GM12878 (cell line): ENCODE measurements at regions not wholly inside any gene's neighbourhood (a gene's known extent, or its start where the extent isn't known, plus 50 kb on each side); places are given as distances from the start of the nearest gene placed in this dataset.

Experiments used
- ATAC-seq: fragments of 200-7000 bp; cut with Tn5 transposase; 3 replicates; pipeline ENCODE4 v1.9.1; 2020; ENCODE audit warnings: mild to moderate bottlenecking, moderate library complexity
- BruUV-seq: library from RNA; stranded (reverse); fragments of 400-500 nt; replicated peaks from 2 replicates; lab custom pipeline; 2021; lab: Mats Ljungman, UMichigan
- CTCF ChIA-PET: fragments of 300-600 bp; sonication (Branson Sonifier 250); formaldehyde crosslinking; extraction: SDS; loops from one replicate; lab custom pipeline; 2021; ENCODE audit warnings: inconsistent platforms; lab: Yijun Ruan, JAX
- POLR2A ChIA-PET: fragments of 350-600 bp; formaldehyde crosslinking; extraction: SDS; loops from one replicate; lab custom pipeline; 2021; ENCODE audit warnings: inconsistent platforms; lab: Charles Lee
- RAD21 ChIA-PET: fragments of 300-600 bp; sonication (Branson Sonifier 250); formaldehyde crosslinking; loops from one replicate; lab custom pipeline; 2023; ENCODE audit warnings: antibody characterized with exemption; ENCODE audit not compliant: unreplicated experiment; lab: Charles Lee
- SMC1A ChIA-PET: fragments of 300-600 bp; sonication (Branson Sonifier 250); formaldehyde crosslinking; loops from one replicate; lab custom pipeline; 2023; ENCODE audit not compliant: unreplicated experiment, uncharacterized antibody; lab: Charles Lee
- DNase-seq: peaks from one replicate; pipeline ENCODE4 v3.0.0-alpha.2; 2011; ENCODE audit warnings: low read depth, low spot score
- FAIRE-seq: peaks from 3 replicates; lab custom pipeline; 2011; peaks lifted over from hg19 to GRCh38; lab: Jason Lieb, UNC
- H2AFZ ChIP-seq: 2 replicates; pipeline ENCODE4 v1.6.0; 2011; ENCODE audit warnings: low read depth, low read length, control low read depth; ENCODE audit not compliant: control insufficient read depth
- H3K27ac ChIP-seq: 2 replicates; pipeline ENCODE4 v1.5.1; 2011; ENCODE audit warnings: control low read depth; ENCODE audit not compliant: control insufficient read depth, insufficient read depth
- H3K27me3 ChIP-seq, 2 experiments: replicated peaks in 1 of 2; 2 replicates each; pipeline versions ENCODE4 v1.6.0 to v1.6.1; 2011; ENCODE audit warnings: low read length in 1 of 2; ENCODE audit not compliant: control insufficient read depth in 2 of 2, insufficient read depth in 2 of 2
- H3K36me3 ChIP-seq, 2 experiments: 2 replicates each; pipeline ENCODE4 v1.5.1; 2011; ENCODE audit warnings: low read length in 1 of 2; ENCODE audit not compliant: control insufficient read depth in 2 of 2, insufficient read depth in 2 of 2
- H3K4me1 ChIP-seq: 2 replicates; pipeline ENCODE4 v1.6.1; 2011; ENCODE audit warnings: mild to moderate bottlenecking, low read length, moderate library complexity, mixed read lengths; ENCODE audit not compliant: control insufficient read depth, insufficient read depth
- H3K4me2 ChIP-seq: 2 replicates; pipeline ENCODE4 v1.6.0; 2011; ENCODE audit warnings: control low read depth; ENCODE audit not compliant: control insufficient read depth, insufficient read depth
- H3K4me3 ChIP-seq: fragments of 200-600 bp; sonication (generic); 2 replicates; pipeline ENCODE4 v1.5.1; 2016
- H3K79me2 ChIP-seq: 2 replicates; pipeline ENCODE4 v1.6.0; 2011; ENCODE audit warnings: low read length; ENCODE audit not compliant: control insufficient read depth, insufficient read depth
- H3K9ac ChIP-seq: 2 replicates; pipeline ENCODE4 v1.8.0; 2011; ENCODE audit warnings: low read length, control low read depth, mixed read lengths; ENCODE audit not compliant: control insufficient read depth, insufficient read depth
- H3K9me3 ChIP-seq: replicated peaks from 3 replicates; pipeline ENCODE4 v1.5.1; 2011; ENCODE audit warnings: mild to moderate bottlenecking, low read length; ENCODE audit not compliant: control insufficient read depth, insufficient read depth
- H4K20me1 ChIP-seq: 2 replicates; pipeline ENCODE4 v1.6.0; 2011; ENCODE audit not compliant: control insufficient read depth, insufficient read depth
- CREM ChIP-seq: IDR thresholded peaks from 2 replicates; pipeline ENCODE4 v1.6.1; 2014; ENCODE audit warnings: antibody characterized with exemption, low read depth
- CUX1 ChIP-seq: IDR thresholded peaks from 2 replicates; pipeline ENCODE4 v1.6.1; 2012; ENCODE audit warnings: improper control_type of control experiment, low read depth, low read length; ENCODE audit not compliant: insufficient replicate concordance
- IKZF2 ChIP-seq, 2 experiments: fragments of 450-650 bp; IDR thresholded peaks; 2 replicates each; pipeline ENCODE4 v1.6.1; 2017; ENCODE audit warnings: mild to moderate bottlenecking in 2 of 2, moderate library complexity in 2 of 2
- MTA2 ChIP-seq: fragments of 450-650 bp; IDR thresholded peaks from 2 replicates; pipeline ENCODE4 v1.6.1; 2016; ENCODE audit warnings: low read depth, mild to moderate bottlenecking, moderate library complexity
- PAX8 ChIP-seq: fragments of 450-650 bp; IDR thresholded peaks from 2 replicates; pipeline ENCODE4 v1.6.1; 2017; ENCODE audit warnings: mild to moderate bottlenecking, moderate library complexity
- RELA ChIP-seq: fragments of 450-650 bp; IDR thresholded peaks from 2 replicates; pipeline ENCODE4 v1.8.0; 2014; ENCODE audit warnings: borderline replicate concordance; ENCODE audit not compliant: partially characterized antibody
- SIX5 ChIP-seq: IDR thresholded peaks from 2 replicates; pipeline ENCODE4 v1.6.1; 2011; ENCODE audit warnings: mild to moderate bottlenecking, low read depth, low read length, moderate library complexity; ENCODE audit not compliant: severe bottlenecking
- WGBS: methylation state at CpG from one replicate; pipeline ENCODE4 v1.1.6; 2016; ENCODE audit warnings: low lambda C conversion rate; ENCODE audit not compliant: insufficient replicate concordance, insufficient coverage; ENCODE audit errors: missing lambda C conversion rate; 5-methylcytosine and 5-hydroxymethylcytosine counted together
- in situ Hi-C: fragments of 300-500 bp; cut with MboI; formaldehyde crosslinking; loops from 9 replicates; pipeline ENCODE4 v1.14.3; 2018; ENCODE audit warnings: mixed read lengths
- intact Hi-C: fragments of 100-400 bp; cut with micrococcal nuclease; formaldehyde crosslinking; loops from one replicate; pipeline ENCODE4 v1.14.2; 2022; ENCODE audit not compliant: unreplicated experiment

GRCh38 chr2:211126256-211126655 lies 569.9 kb downstream of the CPS1 start:
- H3K79me2 ChIP-seq: no peaks in the 10 kb centered on the region
- H3K9ac ChIP-seq: no peak overlapping the region
- ChIA-PET CTCF (no interaction called here), SMC1A (no interaction called here), RAD21 (no interaction called here), POLR2A (no interaction called here)
- no peak for TF ChIP-seq RELA
- no peaks in the 10 kb centered on the region; a peak in 1 of 4 replicates for H3K27me3 ChIP-seq
- intact Hi-C loops: no loop called here
- H4K20me1 ChIP-seq: no peaks in the 10 kb centered on the region
- no peaks in the 10 kb centered on the region for H3K4me1 ChIP-seq
- DNase-seq: no peak
- H3K4me2 ChIP-seq: no peak overlapping the region
- no peaks in the 10 kb centered on the region for H3K9me3 ChIP-seq
- FAIRE-seq: no peak
- no TSS peak for BruUV-seq
- H3K36me3 ChIP-seq: no peaks in the 10 kb centered on the region
- no peak overlapping the region for H2AFZ ChIP-seq
- ATAC-seq: no peak
- no peak overlapping the region for H3K4me3 ChIP-seq
- in situ Hi-C loops: no loop called here
- H3K27ac ChIP-seq: no peak overlapping the region

DNA sequence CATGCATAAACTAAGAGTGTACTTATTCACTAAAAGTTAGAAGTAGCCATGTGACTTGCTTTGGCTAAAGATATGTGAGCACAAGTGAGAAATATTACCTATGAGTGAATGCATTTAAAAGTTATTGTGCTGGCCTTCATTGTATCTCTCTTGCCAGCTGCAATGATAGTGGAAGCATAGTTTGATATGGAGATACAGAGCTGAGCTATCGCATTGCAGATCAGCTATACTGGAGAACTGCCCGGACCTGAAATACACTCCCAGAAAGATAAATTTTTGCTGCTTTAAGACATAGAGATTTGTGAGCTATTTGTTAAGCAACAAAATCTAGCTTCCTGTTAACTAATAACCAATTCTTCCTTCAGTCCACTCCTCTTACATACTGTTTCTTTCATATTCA lies 571.1 kb downstream of the CPS1 start:
- TF ChIP-seq SIX5 (no peak), IKZF2 (IDR thresholded peaks at IDR 0.05) (no peak), CREM (no peak), PAX8 (no peak), CUX1 (no peak), MTA2 (no peak)
- DNase-seq (no peak), FAIRE-seq (no peak), ATAC-seq (no peak)
- no peak overlapping the region for H3K9ac ChIP-seq
- H3K9me3 ChIP-seq: no peaks in the 10 kb centered on the region
- ChIA-PET POLR2A (no interaction called here), SMC1A (no interaction called here), RAD21 (no interaction called here), CTCF (no interaction called here)
- WGBS: 94% methylated on average over 2 of the region's 2 CpGs
- H3K27me3 ChIP-seq: no peaks in the 10 kb centered on the region; a peak in 1 of 4 replicates
- no peaks in the 10 kb centered on the region for H3K79me2 ChIP-seq
- no peaks in the 10 kb centered on the region for H3K36me3 ChIP-seq
- H4K20me1 ChIP-seq: no peaks in the 10 kb centered on the region
- no TSS peak for BruUV-seq
- no peaks in the 10 kb centered on the region for H3K4me1 ChIP-seq
- no peak overlapping the region for H2AFZ ChIP-seq
- no peak overlapping the region for H3K27ac ChIP-seq
- H3K4me3 ChIP-seq: no peak overlapping the region
- H3K4me2 ChIP-seq: no peak overlapping the region
- in situ Hi-C loops (no loop called here), intact Hi-C loops (no loop called here)
